ENCODE measurements at regions not wholly inside any gene's neighbourhood (a gene's known extent, or its start where the extent isn't known, plus 50 kb on each side); places are given as distances from the start of the nearest gene placed in this dataset.
A peak's percentile ranks its signal among the peaks of the same experiment; 100 is the strongest.

DNA sequence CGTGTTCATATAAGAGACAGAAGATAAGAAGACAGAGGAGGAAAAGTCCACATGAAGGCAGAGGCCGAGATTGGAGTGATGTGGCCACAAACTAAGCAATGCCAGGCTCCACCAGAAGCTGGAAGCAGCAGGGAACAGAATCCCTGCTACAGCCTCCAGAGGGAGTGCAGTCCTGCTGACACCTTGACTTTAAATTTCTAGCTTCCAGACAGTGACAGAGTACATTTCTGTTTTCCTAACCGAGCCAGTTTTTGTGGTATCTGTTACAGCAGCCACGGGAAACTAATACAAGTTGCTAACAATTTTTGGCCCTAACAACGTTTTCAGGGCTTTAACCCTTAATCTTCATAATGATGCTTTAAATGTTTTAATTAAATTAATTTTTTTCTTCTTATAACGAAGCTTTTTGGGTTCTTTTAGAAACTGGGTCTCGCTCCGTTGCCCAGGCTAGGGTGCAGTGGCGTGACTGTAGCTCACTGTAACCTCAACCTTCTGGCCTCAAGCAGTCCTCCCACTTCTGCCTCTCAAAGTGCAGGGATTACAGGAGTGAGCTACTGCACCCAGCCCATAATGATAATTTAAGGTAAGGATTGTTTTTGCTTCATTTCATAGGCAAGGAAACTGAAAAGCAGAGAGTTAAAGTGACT lies 202.3 kb upstream of the PROK2 start:
- Histone ChIP-seq H4K20me1 (replicated peaks; ENCODE audit: insufficient read depth) (no peaks in the 10 kb centered on the region), H3K36me3 (ENCODE audit: insufficient read depth) (no peaks in the 10 kb centered on the region), H3K4me1 (ENCODE audit: insufficient read depth) (0 out of 2 replicates have a peak, but pooled peaks cover 6% of the 10 kb centered on the region), H3K4me2 (no peak overlapping the region), H3K4me3 (no peak overlapping the region), H2AFZ (no peak overlapping the region), H3K27ac (ENCODE audit: low read depth) (no peak overlapping the region), H3K27me3 (ENCODE audit: insufficient read depth) (no peaks in the 10 kb centered on the region), H3K9me2 (ENCODE audit: insufficient read depth) (no peaks in the 10 kb centered on the region), H3K79me2 (replicated peaks; ENCODE audit: insufficient read depth) (no peaks in the 10 kb centered on the region), H3F3A (replicated peaks; ENCODE audit: low read depth) (no peaks in the 10 kb centered on the region)
- H3K9me3 Mint-ChIP-seq: peaks cover 6% of the 10 kb centered on the region; the same call in 1 of the 3 replicates
- no peak overlapping the region for H3K4me3 Mint-ChIP-seq
- H3K36me3 Mint-ChIP-seq (ENCODE audit: low read depth): no peaks in the 10 kb centered on the region
- TF ChIP-seq, protein P1, sequence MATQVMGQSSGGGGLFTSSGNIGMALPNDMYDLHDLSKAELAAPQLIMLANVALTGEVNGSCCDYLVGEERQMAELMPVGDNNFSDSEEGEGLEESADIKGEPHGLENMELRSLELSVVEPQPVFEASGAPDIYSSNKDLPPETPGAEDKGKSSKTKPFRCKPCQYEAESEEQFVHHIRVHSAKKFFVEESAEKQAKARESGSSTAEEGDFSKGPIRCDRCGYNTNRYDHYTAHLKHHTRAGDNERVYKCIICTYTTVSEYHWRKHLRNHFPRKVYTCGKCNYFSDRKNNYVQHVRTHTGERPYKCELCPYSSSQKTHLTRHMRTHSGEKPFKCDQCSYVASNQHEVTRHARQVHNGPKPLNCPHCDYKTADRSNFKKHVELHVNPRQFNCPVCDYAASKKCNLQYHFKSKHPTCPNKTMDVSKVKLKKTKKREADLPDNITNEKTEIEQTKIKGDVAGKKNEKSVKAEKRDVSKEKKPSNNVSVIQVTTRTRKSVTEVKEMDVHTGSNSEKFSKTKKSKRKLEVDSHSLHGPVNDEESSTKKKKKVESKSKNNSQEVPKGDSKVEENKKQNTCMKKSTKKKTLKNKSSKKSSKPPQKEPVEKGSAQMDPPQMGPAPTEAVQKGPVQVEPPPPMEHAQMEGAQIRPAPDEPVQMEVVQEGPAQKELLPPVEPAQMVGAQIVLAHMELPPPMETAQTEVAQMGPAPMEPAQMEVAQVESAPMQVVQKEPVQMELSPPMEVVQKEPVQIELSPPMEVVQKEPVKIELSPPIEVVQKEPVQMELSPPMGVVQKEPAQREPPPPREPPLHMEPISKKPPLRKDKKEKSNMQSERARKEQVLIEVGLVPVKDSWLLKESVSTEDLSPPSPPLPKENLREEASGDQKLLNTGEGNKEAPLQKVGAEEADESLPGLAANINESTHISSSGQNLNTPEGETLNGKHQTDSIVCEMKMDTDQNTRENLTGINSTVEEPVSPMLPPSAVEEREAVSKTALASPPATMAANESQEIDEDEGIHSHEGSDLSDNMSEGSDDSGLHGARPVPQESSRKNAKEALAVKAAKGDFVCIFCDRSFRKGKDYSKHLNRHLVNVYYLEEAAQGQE (IDR thresholded peaks at IDR 0.05; ENCODE audit: unreplicated experiment): no peak
- TF ChIP-seq, protein P2, sequence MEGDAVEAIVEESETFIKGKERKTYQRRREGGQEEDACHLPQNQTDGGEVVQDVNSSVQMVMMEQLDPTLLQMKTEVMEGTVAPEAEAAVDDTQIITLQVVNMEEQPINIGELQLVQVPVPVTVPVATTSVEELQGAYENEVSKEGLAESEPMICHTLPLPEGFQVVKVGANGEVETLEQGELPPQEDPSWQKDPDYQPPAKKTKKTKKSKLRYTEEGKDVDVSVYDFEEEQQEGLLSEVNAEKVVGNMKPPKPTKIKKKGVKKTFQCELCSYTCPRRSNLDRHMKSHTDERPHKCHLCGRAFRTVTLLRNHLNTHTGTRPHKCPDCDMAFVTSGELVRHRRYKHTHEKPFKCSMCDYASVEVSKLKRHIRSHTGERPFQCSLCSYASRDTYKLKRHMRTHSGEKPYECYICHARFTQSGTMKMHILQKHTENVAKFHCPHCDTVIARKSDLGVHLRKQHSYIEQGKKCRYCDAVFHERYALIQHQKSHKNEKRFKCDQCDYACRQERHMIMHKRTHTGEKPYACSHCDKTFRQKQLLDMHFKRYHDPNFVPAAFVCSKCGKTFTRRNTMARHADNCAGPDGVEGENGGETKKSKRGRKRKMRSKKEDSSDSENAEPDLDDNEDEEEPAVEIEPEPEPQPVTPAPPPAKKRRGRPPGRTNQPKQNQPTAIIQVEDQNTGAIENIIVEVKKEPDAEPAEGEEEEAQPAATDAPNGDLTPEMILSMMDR (conservative IDR thresholded peaks at IDR 0.05; ENCODE audit: low read depth in 2 of 2): peak; percentile 44 to 54
- peaks cover 11% of the 10 kb centered on the region for H3K4me1 Mint-ChIP-seq
- peaks cover 3% of the 10 kb centered on the region for H3K27me3 Mint-ChIP-seq (ENCODE audit: insufficient read depth, low read depth, poor library complexity)
- H3K27ac Mint-ChIP-seq: no peak overlapping the region
- ATAC-seq (peak; percentile 70), DNase-seq (ENCODE audit: low spot score) (peak; percentile 44)

DNA sequence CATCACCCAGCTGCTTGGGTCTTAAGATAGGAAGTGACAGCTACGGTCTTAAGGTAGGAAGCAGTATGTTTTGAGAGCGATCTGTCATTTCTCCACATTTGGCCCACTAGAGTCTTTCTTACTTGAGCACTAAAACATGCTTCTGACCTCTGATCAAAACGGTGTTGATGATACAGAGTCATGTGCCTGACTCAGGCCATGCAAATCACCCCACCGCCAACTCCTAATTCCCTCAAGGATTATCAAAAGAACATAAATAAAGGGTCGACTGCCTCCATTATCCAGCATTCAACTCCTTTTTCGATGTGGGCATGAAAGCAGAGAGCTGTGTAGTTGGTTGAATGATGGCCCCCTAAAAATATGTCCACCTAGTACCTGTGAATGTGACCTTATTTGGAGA lies 201.7 kb upstream of the PROK2 start:
- peaks cover 11% of the 10 kb centered on the region for H3K4me1 Mint-ChIP-seq
- no peak overlapping the region for H3K27ac Mint-ChIP-seq
- Histone ChIP-seq H3K36me3 (ENCODE audit: insufficient read depth) (no peaks in the 10 kb centered on the region), H3K4me3 (no peak overlapping the region), H3F3A (replicated peaks; ENCODE audit: low read depth) (no peaks in the 10 kb centered on the region), H3K79me2 (replicated peaks; ENCODE audit: insufficient read depth) (no peaks in the 10 kb centered on the region), H3K4me1 (ENCODE audit: insufficient read depth) (0 out of 2 replicates have a peak, but pooled peaks cover 6% of the 10 kb centered on the region), H2AFZ (no peak overlapping the region), H3K27ac (ENCODE audit: low read depth) (no peak overlapping the region), H3K9me2 (ENCODE audit: insufficient read depth) (no peaks in the 10 kb centered on the region), H4K20me1 (replicated peaks; ENCODE audit: insufficient read depth) (no peaks in the 10 kb centered on the region), H3K4me2 (no peak overlapping the region), H3K27me3 (ENCODE audit: insufficient read depth) (no peaks in the 10 kb centered on the region)
- no peak for ATAC-seq
- no peak overlapping the region for H3K4me3 Mint-ChIP-seq
- no peak for DNase-seq (ENCODE audit: low spot score)
- peaks cover 2% of the 10 kb centered on the region for H3K27me3 Mint-ChIP-seq (ENCODE audit: insufficient read depth, low read depth, poor library complexity)
- H3K9me3 Mint-ChIP-seq: peaks cover 6% of the 10 kb centered on the region; the same call in 1 of the 3 replicates
- H3K36me3 Mint-ChIP-seq (ENCODE audit: low read depth): no peaks in the 10 kb centered on the region
- TF ChIP-seq EZH2 (IDR thresholded peaks at IDR 0.05; ENCODE audit: low read depth, unreplicated experiment) (no peak), POLR2AphosphoS5 (IDR thresholded peaks at IDR 0.05; ENCODE audit: low read depth) (no peak), JUNB (IDR thresholded peaks at IDR 0.05; ENCODE audit: unreplicated experiment) (no peak), NANOG (IDR thresholded peaks at IDR 0.05; ENCODE audit: borderline replicate concordance) (no peak)
- TF ChIP-seq, protein P3, sequence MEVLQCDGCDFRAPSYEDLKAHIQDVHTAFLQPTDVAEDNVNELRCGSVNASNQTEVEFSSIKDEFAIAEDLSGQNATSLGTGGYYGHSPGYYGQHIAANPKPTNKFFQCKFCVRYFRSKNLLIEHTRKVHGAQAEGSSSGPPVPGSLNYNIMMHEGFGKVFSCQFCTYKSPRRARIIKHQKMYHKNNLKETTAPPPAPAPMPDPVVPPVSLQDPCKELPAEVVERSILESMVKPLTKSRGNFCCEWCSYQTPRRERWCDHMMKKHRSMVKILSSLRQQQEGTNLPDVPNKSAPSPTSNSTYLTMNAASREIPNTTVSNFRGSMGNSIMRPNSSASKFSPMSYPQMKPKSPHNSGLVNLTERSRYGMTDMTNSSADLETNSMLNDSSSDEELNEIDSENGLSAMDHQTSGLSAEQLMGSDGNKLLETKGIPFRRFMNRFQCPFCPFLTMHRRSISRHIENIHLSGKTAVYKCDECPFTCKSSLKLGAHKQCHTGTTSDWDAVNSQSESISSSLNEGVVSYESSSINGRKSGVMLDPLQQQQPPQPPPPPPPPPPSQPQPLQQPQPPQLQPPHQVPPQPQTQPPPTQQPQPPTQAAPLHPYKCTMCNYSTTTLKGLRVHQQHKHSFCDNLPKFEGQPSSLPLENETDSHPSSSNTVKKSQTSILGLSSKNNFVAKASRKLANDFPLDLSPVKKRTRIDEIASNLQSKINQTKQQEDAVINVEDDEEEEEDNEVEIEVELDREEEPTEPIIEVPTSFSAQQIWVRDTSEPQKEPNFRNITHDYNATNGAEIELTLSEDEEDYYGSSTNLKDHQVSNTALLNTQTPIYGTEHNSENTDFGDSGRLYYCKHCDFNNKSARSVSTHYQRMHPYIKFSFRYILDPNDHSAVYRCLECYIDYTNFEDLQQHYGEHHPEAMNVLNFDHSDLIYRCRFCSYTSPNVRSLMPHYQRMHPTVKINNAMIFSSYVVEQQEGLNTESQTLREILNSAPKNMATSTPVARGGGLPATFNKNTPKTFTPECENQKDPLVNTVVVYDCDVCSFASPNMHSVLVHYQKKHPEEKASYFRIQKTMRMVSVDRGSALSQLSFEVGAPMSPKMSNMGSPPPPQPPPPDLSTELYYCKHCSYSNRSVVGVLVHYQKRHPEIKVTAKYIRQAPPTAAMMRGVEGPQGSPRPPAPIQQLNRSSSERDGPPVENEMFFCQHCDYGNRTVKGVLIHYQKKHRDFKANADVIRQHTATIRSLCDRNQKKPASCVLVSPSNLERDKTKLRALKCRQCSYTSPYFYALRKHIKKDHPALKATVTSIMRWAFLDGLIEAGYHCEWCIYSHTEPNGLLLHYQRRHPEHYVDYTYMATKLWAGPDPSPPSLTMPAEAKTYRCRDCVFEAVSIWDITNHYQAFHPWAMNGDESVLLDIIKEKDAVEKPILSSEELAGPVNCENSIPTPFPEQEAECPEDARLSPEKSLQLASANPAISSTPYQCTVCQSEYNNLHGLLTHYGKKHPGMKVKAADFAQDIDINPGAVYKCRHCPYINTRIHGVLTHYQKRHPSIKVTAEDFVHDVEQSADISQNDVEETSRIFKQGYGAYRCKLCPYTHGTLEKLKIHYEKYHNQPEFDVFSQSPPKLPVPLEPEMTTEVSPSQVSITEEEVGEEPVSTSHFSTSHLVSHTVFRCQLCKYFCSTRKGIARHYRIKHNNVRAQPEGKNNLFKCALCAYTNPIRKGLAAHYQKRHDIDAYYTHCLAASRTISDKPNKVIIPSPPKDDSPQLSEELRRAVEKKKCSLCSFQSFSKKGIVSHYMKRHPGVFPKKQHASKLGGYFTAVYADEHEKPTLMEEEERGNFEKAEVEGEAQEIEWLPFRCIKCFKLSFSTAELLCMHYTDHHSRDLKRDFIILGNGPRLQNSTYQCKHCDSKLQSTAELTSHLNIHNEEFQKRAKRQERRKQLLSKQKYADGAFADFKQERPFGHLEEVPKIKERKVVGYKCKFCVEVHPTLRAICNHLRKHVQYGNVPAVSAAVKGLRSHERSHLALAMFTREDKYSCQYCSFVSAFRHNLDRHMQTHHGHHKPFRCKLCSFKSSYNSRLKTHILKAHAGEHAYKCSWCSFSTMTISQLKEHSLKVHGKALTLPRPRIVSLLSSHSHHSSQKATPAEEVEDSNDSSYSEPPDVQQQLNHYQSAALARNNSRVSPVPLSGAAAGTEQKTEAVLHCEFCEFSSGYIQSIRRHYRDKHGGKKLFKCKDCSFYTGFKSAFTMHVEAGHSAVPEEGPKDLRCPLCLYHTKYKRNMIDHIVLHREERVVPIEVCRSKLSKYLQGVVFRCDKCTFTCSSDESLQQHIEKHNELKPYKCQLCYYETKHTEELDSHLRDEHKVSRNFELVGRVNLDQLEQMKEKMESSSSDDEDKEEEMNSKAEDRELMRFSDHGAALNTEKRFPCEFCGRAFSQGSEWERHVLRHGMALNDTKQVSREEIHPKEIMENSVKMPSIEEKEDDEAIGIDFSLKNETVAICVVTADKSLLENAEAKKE (CRISPR knock-in tag; IDR thresholded peaks at IDR 0.05): no peak
